T-helper 1 cell treated with Interleukin-12 subunit alpha and Interleukin-12 subunit beta and Interleukin-4 antibody, amounts not matched to agents 30 μg/mL and 1 μg/mL, for 36 hours (primary cell): ENCODE measurements at regions not wholly inside any gene's neighbourhood (a gene's known extent, or its start where the extent isn't known, plus 50 kb on each side); places are given as distances from the start of the nearest gene placed in this dataset.

Experiments used
- H3K27ac Mint-ChIP-seq: one replicate; pipeline ENCODE4 v1.8.0; 2021; ENCODE audit warnings: mild to moderate bottlenecking, mixed read lengths
- H3K27me3 Mint-ChIP-seq: one replicate; pipeline ENCODE4 v1.8.0; 2021; ENCODE audit warnings: low read depth, mixed read lengths
- H3K36me3 Mint-ChIP-seq: one replicate; pipeline ENCODE4 v1.8.0; 2021; ENCODE audit warnings: low read depth, mixed read lengths
- H3K4me1 Mint-ChIP-seq: one replicate; pipeline ENCODE4 v1.8.0; 2021; ENCODE audit warnings: low read depth, mixed read lengths
- H3K4me3 Mint-ChIP-seq: one replicate; pipeline ENCODE4 v1.8.0; 2021; ENCODE audit warnings: mild to moderate bottlenecking, moderate library complexity, mixed read lengths
- H3K9me3 Mint-ChIP-seq: one replicate; pipeline ENCODE4 v1.8.0; 2021; ENCODE audit warnings: mixed read lengths

DNA sequence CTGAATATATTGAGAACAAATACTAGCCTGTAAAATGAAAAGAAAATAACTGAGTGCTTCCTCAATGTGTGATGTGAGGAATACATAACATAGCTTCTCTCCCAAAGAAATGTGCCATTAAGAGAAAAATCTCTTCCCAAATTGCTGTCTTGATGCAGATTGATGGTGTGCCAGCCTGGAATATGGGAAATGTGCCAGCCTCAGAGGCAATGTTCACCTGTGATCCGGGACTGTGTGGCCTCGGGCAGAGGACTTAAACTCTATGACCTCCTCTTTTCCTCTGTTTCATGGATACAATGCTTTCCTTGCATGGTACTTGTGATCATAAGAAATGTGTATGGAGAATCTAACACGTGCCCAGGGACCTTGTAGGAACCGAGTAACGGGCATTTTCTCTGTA, 370.9 kb downstream of the DIRAS2 start:
- H3K36me3 Mint-ChIP-seq, result no peaks in the 10 kb centered on the region
- no peak overlapping the region for H3K4me3 Mint-ChIP-seq
- H3K27me3 Mint-ChIP-seq, result peaks cover 22% of the 10 kb centered on the region
- H3K4me1 Mint-ChIP-seq, result no peaks in the 10 kb centered on the region
- no peak overlapping the region for H3K27ac Mint-ChIP-seq
- H3K9me3 Mint-ChIP-seq, result no peaks in the 10 kb centered on the region

DNA sequence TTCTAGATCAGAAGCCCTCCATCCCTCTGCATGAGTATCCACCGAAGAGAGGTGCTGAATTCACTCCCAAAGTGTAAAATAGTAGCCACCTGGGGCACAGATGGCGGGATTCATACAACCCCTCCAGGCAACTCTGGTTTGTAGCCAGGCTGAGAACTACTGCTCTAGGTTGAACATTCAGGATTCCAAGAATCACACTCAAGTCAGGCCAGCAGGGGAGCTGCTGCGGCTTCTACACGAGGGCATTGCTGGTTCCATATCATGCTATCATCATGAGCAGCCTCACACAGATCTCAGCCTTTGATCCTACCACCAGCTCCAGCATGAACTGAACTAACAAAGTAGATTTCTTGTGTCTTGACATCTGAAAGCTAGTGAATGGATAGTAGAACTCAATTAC, 367.9 kb downstream of the DIRAS2 start:
- no peak overlapping the region for H3K27ac Mint-ChIP-seq
- H3K36me3 Mint-ChIP-seq, result no peaks in the 10 kb centered on the region
- H3K9me3 Mint-ChIP-seq, result no peaks in the 10 kb centered on the region
- no peak overlapping the region for H3K4me3 Mint-ChIP-seq
- peaks cover 29% of the 10 kb centered on the region for H3K27me3 Mint-ChIP-seq
- no peaks in the 10 kb centered on the region for H3K4me1 Mint-ChIP-seq

DNA sequence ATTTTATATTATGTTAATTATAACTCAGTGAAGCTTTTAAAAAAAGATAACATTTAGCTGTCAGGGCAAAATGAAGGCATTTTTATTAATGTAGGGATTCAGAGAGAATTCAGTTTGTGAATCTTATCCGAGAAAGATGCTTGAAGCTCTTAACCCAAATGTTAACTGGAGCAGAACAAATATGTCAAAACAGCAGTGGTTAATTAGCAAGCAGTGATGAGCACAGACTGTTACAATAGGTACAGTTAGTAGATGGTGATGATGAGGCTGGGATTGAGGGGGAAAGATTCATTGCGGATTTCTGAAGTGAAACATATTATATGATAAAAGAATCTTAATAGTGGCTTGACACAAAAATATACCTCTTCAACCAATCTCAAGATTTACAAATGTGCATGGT, 356.7 kb downstream of the DIRAS2 start:
- Mint-ChIP-seq H3K4me3 (no peak overlapping the region), H3K27ac (no peak overlapping the region), H3K36me3 (no peaks in the 10 kb centered on the region), H3K4me1 (peaks cover 5% of the 10 kb centered on the region), H3K9me3 (no peaks in the 10 kb centered on the region), H3K27me3 (peaks cover 17% of the 10 kb centered on the region)

DNA sequence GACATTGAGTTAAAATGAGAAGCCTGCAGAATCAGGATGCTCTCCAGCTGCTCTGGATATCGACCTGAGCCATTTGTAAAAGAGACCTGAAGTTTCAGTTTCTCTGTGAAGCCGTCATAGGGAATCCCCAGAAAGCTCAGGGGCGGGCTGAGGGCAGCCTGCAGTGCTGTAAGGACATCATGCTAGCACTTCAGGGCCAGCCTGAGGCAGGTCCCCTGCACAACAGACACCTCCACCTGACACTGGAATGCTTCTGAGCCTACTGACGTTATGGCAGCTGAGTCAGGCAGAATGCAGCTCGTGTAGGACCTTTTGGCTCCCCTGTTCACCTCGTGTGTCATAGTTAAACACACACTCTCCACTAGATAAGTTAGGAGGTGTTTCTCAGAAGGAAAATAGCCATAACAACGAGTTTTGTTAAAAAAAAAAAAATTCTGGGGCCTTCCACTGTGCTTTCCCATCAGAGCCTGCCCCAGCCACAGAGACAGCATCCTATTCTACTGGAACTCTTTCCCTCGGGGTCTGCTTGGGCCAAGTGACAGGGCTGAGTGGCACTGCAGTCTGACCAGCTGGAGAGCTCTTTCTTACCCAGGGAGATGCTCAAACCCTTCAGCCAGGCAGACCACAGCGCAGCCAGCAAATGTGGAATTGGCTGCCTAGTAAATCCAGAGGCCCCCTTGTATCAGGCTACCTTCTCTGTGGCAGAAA, 354.9 kb downstream of the DIRAS2 start:
- Mint-ChIP-seq H3K4me1 (peaks cover 5% of the 10 kb centered on the region), H3K36me3 (no peaks in the 10 kb centered on the region), H3K27me3 (peaks cover 5% of the 10 kb centered on the region), H3K9me3 (no peaks in the 10 kb centered on the region), H3K27ac (no peak overlapping the region), H3K4me3 (no peak overlapping the region)

DNA sequence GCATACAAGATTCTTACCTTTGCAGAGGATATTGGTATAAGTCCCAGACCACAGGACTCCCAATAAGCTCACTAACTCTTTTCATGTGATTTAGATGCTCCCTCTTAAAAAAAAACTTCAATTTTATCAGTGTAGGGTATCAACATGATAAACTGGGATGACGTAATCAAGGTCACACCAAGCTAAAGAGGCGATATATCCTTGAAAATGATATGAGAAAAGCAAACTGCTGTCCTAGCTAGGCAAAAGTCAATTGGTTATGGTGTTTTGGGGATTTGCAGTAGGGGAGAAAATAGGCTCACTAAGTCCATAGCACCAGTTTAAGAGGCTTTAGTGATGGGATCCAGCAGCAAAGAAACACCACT, 354.4 kb downstream of the DIRAS2 start:
- peaks cover 5% of the 10 kb centered on the region for H3K4me1 Mint-ChIP-seq
- H3K36me3 Mint-ChIP-seq, result no peaks in the 10 kb centered on the region
- no peak overlapping the region for H3K4me3 Mint-ChIP-seq
- H3K27ac Mint-ChIP-seq, result no peak overlapping the region
- peaks cover 5% of the 10 kb centered on the region for H3K27me3 Mint-ChIP-seq
- H3K9me3 Mint-ChIP-seq, result no peaks in the 10 kb centered on the region

DNA sequence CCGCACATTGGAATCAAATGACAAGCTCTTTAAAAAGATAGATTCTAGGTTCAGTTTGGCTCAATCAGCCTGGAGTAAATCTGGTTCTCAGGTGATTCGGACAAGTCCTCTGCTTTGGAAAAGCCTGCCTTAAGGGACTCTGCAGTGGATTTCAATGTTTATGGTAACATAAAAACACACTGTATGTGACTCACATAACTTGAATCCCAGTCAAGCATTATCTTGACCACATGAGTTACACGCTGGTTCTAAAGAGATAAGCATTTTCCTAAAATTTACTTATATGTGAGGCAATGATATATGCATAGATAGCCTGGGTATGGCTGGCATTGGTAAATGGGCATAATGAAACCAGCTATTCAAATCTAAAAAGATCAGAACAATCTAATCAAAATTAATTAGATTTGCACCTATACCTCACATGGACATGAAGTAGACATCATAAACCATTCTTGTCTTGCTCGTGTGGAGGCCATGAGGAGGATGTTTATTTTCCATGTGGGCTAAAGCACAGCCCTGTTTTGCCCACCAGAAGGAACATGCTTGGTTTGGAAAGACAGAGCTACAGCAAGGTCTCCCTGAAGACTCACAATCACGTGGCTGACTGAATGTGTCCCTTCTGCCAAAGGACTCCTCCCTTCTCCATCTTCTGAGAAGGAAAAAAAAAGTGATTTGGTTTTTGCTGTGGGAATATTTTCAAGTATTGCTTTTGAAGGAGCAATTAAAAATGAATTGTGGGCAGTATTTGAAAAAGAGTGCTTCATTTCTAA, 351.7 kb downstream of the DIRAS2 start:
- no peak overlapping the region for H3K27ac Mint-ChIP-seq
- H3K4me1 Mint-ChIP-seq, result peaks cover 5% of the 10 kb centered on the region
- H3K27me3 Mint-ChIP-seq, result peaks cover 5% of the 10 kb centered on the region
- H3K4me3 Mint-ChIP-seq, result no peak overlapping the region
- H3K36me3 Mint-ChIP-seq, result no peaks in the 10 kb centered on the region
- no peaks in the 10 kb centered on the region for H3K9me3 Mint-ChIP-seq

DNA sequence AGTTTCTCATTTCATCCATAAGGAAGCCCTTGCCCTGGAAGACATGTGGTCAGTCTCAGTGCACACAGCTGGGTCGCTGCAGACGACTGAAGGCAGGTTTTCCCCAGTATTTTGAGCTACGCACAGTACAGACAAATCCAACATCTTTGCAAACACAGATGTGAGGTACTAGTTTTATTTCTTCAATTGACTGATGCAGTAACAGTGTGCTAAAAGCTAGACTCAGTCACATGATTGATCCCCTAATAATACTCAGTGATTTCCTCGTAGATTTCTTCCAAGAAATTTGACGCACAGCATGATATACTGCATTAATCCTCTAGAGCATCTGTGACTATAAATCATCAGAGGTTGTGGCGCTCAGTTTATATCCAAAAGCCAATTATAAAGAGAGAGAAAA, 346.1 kb downstream of the DIRAS2 start:
- no peak overlapping the region for H3K4me3 Mint-ChIP-seq
- H3K27me3 Mint-ChIP-seq, result peaks cover 17% of the 10 kb centered on the region
- H3K4me1 Mint-ChIP-seq, result no peaks in the 10 kb centered on the region
- H3K27ac Mint-ChIP-seq, result no peak overlapping the region
- H3K9me3 Mint-ChIP-seq, result no peaks in the 10 kb centered on the region
- H3K36me3 Mint-ChIP-seq, result no peaks in the 10 kb centered on the region

DNA sequence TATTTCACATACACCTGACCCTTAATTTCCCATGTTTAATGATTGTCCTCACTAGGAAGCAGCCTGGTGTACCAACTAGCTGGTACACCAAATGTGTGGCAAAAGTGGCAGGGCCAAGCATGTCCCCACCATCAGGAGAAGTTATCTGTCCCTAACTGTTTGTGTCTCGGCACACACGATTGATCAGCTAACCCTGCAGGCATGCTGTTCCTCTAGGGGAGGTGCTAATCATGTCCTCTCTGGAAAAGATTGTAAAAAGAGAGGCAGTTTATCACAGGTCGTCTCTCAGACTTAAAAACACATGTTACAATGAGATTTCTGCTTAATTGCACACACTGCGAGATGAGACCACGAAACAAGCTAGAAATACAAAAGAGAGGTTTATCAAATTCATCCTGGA, 342.7 kb downstream of the DIRAS2 start:
- Mint-ChIP-seq H3K9me3 (no peaks in the 10 kb centered on the region), H3K27ac (no peak overlapping the region), H3K4me3 (no peak overlapping the region), H3K36me3 (no peaks in the 10 kb centered on the region), H3K27me3 (peaks cover 32% of the 10 kb centered on the region), H3K4me1 (no peaks in the 10 kb centered on the region)

DNA sequence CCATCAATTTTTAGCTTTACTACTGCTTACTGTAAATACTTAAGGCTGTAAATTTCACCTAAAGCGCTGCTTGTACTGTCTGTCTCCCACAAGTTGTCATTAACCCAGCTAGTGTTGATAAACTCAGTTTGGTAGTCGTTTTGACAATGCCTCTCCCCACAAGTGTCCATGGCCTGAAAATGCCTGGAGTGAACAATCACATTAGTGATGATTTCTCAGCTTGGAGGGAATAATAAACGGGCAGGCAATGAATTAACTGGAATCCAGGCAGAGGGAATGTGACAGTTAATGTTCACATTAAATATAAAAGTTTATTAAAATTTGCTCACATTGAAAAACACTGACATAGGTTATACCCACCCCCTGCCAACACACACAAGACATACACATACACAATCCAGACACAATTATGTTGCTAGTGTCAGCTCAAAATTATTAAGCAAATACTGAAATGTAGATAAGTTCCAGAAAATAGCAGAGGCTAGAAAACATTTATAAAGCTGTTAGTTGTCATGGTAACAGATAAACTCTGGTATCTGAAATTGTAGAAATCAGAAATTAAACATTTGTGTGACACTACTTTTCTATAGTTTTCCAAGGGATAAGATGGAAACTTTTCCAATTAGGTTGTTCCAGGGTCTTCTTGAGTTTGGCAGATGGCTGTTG, 341.9 kb downstream of the DIRAS2 start:
- Mint-ChIP-seq H3K27me3 (peaks cover 32% of the 10 kb centered on the region), H3K27ac (no peak overlapping the region), H3K36me3 (no peaks in the 10 kb centered on the region), H3K4me3 (no peak overlapping the region), H3K4me1 (no peaks in the 10 kb centered on the region), H3K9me3 (no peaks in the 10 kb centered on the region)

DNA sequence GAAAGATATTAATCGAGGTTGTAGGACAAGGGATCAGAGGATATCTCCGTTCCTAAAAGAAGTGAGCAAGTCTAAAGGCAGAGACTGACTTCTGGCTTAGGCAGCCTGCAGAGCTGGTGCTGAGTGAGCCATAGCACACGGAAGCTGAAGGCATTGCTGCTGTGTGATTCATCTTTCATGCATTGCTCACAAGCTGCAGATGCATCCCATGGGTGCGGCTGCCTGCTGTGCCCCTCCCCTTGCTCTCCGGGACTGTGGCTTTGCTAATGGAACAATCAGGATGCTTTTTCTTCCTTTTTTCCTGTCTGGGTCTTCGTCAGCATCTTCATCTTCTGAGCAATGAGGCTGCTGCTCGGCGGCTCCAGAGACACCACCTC, 341.4 kb downstream of the DIRAS2 start:
- no peak overlapping the region for H3K4me3 Mint-ChIP-seq
- H3K36me3 Mint-ChIP-seq, result no peaks in the 10 kb centered on the region
- no peaks in the 10 kb centered on the region for H3K9me3 Mint-ChIP-seq
- no peak overlapping the region for H3K27ac Mint-ChIP-seq
- H3K4me1 Mint-ChIP-seq, result no peaks in the 10 kb centered on the region
- peaks cover 28% of the 10 kb centered on the region for H3K27me3 Mint-ChIP-seq

DNA sequence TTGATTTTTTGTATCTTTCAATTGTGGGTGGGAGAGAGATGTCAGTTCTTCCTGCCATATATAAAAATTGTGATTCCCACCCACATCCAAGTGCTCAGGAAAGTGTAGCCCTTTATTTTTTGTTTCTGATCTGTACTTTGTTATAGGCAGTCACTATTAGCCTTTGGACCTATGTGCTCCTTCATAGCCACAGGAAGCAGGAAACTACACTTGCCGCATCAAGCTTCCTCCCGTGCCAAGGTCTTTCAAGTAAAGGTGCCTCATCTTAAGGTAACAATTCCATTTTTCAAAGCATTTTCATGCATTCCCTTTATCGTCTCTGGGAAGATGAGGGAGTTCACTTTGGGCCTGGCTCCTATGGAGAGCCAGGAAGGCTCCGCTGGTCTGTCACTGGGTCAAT, 339.0 kb downstream of the DIRAS2 start:
- H3K4me3 Mint-ChIP-seq, result no peak overlapping the region
- H3K9me3 Mint-ChIP-seq, result no peaks in the 10 kb centered on the region
- H3K27ac Mint-ChIP-seq, result no peak overlapping the region
- H3K27me3 Mint-ChIP-seq, result peaks cover 32% of the 10 kb centered on the region
- H3K36me3 Mint-ChIP-seq, result no peaks in the 10 kb centered on the region
- H3K4me1 Mint-ChIP-seq, result no peaks in the 10 kb centered on the region

DNA sequence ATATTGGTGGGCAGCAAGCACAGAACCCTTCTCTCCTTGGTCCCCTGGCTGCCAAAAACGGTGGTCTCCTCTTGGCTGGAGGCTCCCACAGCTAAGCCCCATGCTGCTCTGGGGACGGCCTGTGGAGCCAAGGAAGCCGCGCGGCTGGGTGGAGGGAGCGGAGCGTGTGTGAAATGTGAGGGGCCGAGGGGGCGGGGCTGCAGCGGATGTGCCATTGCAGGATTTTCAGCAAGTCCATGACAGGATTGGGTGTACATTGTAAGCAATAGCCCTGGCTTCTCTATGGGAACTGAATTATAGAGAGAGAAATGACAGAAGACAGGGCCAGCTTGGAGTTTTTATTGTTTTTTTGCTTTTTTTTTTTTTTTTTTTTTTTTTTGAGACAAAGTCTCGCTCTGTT, 336.5 kb downstream of the DIRAS2 start:
- Mint-ChIP-seq H3K9me3 (no peaks in the 10 kb centered on the region), H3K4me3 (no peak overlapping the region), H3K36me3 (no peaks in the 10 kb centered on the region), H3K27ac (no peak overlapping the region), H3K4me1 (no peaks in the 10 kb centered on the region), H3K27me3 (peaks cover 24% of the 10 kb centered on the region)

DNA sequence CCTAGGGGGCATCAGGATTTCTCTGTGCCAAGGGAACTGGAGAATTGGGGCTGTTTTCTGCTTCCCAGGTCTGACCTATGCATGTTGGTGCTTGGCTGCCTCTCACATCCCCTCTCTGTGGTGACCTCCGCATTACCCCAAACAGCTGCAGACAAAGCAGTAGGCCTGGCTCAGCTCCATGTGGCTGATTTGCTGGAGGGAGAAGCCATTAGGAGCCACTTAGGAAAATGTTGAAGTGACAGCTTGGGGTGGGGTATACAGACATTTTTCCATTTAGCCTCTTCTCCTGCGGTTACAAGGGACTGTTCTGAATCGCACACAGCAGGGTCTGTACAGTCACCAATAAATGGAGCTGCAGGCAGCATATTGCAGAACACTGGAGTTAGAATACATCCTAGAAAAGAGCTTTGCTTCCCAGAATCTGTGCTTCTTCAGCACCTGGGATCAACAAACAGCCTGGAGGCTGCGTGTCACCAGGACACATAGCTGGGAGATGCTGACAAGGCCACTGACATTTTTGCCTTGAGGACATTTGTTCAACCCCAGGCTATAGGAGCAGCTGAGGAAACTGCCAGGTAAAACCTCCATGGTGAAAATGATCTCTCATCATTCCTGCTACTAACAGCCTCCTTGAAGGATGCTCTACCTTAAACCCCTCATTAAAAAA, 335.3 kb downstream of the DIRAS2 start:
- peaks cover 20% of the 10 kb centered on the region for H3K27me3 Mint-ChIP-seq
- no peaks in the 10 kb centered on the region for H3K4me1 Mint-ChIP-seq
- no peaks in the 10 kb centered on the region for H3K9me3 Mint-ChIP-seq
- H3K4me3 Mint-ChIP-seq, result no peak overlapping the region
- H3K36me3 Mint-ChIP-seq, result no peaks in the 10 kb centered on the region
- H3K27ac Mint-ChIP-seq, result no peak overlapping the region

DNA sequence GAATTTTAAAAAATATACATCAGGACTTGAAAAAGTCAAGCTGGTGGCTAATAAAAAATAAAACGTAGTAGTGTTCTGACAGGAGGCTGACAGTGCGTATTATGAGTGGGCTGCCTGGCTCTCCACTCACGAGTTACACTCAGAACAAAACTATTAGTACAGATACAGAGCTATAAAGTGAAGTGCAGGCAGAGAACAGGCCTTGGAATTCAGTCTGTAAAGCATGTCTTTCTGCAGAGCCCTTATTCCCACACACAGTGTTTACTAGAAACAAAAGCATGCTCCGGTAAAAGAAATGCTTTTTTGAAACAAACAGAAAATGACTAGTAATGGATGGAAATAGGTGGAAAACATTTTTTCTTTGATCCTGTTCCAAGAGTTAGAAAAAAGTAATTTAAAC, 334.7 kb downstream of the DIRAS2 start:
- no peaks in the 10 kb centered on the region for H3K36me3 Mint-ChIP-seq
- no peaks in the 10 kb centered on the region for H3K4me1 Mint-ChIP-seq
- H3K4me3 Mint-ChIP-seq, result no peak overlapping the region
- no peaks in the 10 kb centered on the region for H3K9me3 Mint-ChIP-seq
- H3K27ac Mint-ChIP-seq, result no peak overlapping the region
- peaks cover 16% of the 10 kb centered on the region for H3K27me3 Mint-ChIP-seq

DNA sequence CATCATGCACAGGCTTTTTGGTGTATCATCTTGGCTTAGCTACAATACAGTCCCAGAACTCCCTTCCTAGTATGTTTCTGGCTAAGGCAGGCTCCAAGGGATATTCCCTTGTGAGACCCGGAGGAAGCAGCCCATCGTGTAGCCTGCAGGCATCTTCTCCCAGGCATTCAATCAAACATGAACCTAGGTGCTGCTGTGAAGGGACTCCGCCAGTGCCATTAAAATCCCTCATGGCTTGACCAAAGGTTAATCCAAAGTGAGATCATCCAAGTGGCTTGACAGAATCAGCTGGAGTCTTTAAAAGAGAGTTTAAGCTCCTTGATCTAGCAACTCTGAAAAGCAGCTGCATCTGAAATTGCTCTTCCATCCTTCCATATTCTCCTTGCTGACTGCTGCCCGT, 333.9 kb downstream of the DIRAS2 start:
- no peak overlapping the region for H3K4me3 Mint-ChIP-seq
- H3K36me3 Mint-ChIP-seq, result no peaks in the 10 kb centered on the region
- H3K27ac Mint-ChIP-seq, result no peak overlapping the region
- peaks cover 16% of the 10 kb centered on the region for H3K27me3 Mint-ChIP-seq
- H3K4me1 Mint-ChIP-seq, result no peaks in the 10 kb centered on the region
- no peaks in the 10 kb centered on the region for H3K9me3 Mint-ChIP-seq
